K562 (cell line): ENCODE measurements at regions not wholly inside any gene's neighbourhood (a gene's known extent, or its start where the extent isn't known, plus 50 kb on each side); places are given as distances from the start of the nearest gene placed in this dataset.

ENCODE experiments used
- CTCF ChIP-seq, 3 experiments: IDR thresholded peaks in 2 of 3; conservative IDR thresholded peaks in 1 of 3; 2 replicates each; pipeline ENCODE4 v1.5.1; 2011 to 2012; ENCODE audit warnings: low read length in 3 of 3, mild to moderate bottlenecking in 3 of 3, control low read depth in 2 of 3, improper control_type of control experiment in 1 of 3, inconsistent platforms in 1 of 3, low read depth in 1 of 3, mixed read lengths in 1 of 3, moderate library complexity in 1 of 3; ENCODE audit not compliant: insufficient read depth in 2 of 3
- PHTF2 ChIP-seq: fragments of 250-450 bp; sonication (Bioruptor Pico); IDR thresholded peaks from 2 replicates; pipeline ENCODE4 v1.5.0; 2021; ENCODE audit warnings: mild to moderate bottlenecking
- POLR2A ChIP-seq: fragments of 450-650 bp; conservative IDR thresholded peaks from 2 replicates; pipeline ENCODE4 v1.6.1; 2016
- TRIM25 ChIP-seq: fragments of 450-650 bp; IDR thresholded peaks from 2 replicates; pipeline ENCODE4 v1.7.0; 2016; ENCODE audit warnings: borderline replicate concordance
- ZNF316 ChIP-seq: fragments of 450-650 bp; IDR thresholded peaks from 2 replicates; pipeline ENCODE4 v1.6.1; 2016
- ZNF512 ChIP-seq: IDR thresholded peaks from 2 replicates; pipeline ENCODE4 v1.6.1; 2016; ENCODE audit warnings: missing genetic modification characterization, missing compliant biosample characterization

- TF ChIP-seq TRIM25 (no peak), CTCF (IDR thresholded peaks at IDR 0.05 in 2 of 3, conservative IDR thresholded peaks at IDR 0.05 in 1 of 3; ENCODE audit: insufficient read depth in 2 of 3, low read depth in 1 of 3, low read length in 3 of 3) (no peak), POLR2A (no peak), ZNF316 (no peak), PHTF2 (CRISPR knock-in tag) (no peak), ZNF512 (tag) (no peak)
Measured at GRCh38 chr6:148195511-148195910, 147.1 kb upstream of the SASH1 start.
